HepG2 (cell line): ENCODE measurements at regions not wholly inside any gene's neighbourhood (a gene's known extent, or its start where the extent isn't known, plus 50 kb on each side); places are given as distances from the start of the nearest gene placed in this dataset.

ENCODE experiments used
- CREBL2 ChIP-seq: sonication (generic); formaldehyde crosslinking; IDR thresholded peaks from 2 replicates; pipeline ENCODE4 v1.8.1; 2023; ENCODE audit warnings: missing genetic modification reagents, mild to moderate bottlenecking, borderline replicate concordance
- CTCF ChIP-seq: sonication (generic); formaldehyde crosslinking; IDR thresholded peaks from 2 replicates; pipeline ENCODE4 v1.5.0; 2020; ENCODE audit warnings: mild to moderate bottlenecking, missing genetic modification reagents, moderate library complexity
- GTF3A ChIP-seq: sonication (generic); formaldehyde crosslinking; conservative IDR thresholded peaks from 2 replicates; pipeline ENCODE4 v1.4.0; 2020; ENCODE audit warnings: mild to moderate bottlenecking, missing genetic modification reagents
- KAT8 ChIP-seq: IDR thresholded peaks from 2 replicates; pipeline ENCODE4 v1.6.1; 2016; ENCODE audit warnings: missing genetic modification reagents, missing compliant biosample characterization
- MTF2 ChIP-seq: sonication (generic); formaldehyde crosslinking; IDR thresholded peaks from 2 replicates; pipeline ENCODE4 v1.5.0; 2020; ENCODE audit warnings: missing genetic modification reagents, borderline replicate concordance
- NFATC3 ChIP-seq: sonication (generic); formaldehyde crosslinking; IDR thresholded peaks from 2 replicates; pipeline ENCODE4 v1.5.1; 2020; ENCODE audit warnings: mild to moderate bottlenecking, missing genetic modification reagents
- POLR2AphosphoS5 ChIP-seq: IDR thresholded peaks from 2 replicates; pipeline ENCODE4 v1.6.1; 2012; ENCODE audit warnings: low read depth, low read length
- SAFB2 ChIP-seq: sonication (generic); formaldehyde crosslinking; IDR thresholded peaks from 2 replicates; pipeline ENCODE4 v1.5.1; 2020; ENCODE audit warnings: missing genetic modification reagents, low read depth, mild to moderate bottlenecking, borderline replicate concordance
- TCF12 ChIP-seq, 2 experiments: fragments of 450-650 bp in 1 of 2; sonication (generic) in 1 of 2; formaldehyde crosslinking in 1 of 2; IDR thresholded peaks; 2 replicates each; pipeline versions ENCODE4 v1.6.1 to v1.8.0; 2017 to 2022; ENCODE audit warnings: antibody characterized with exemption in 1 of 2, mild to moderate bottlenecking in 1 of 2, missing genetic modification reagents in 1 of 2, moderate library complexity in 1 of 2
- ZNF276 ChIP-seq: sonication (generic); formaldehyde crosslinking; IDR thresholded peaks from 2 replicates; pipeline ENCODE4 v1.4.0; 2020; ENCODE audit warnings: mild to moderate bottlenecking, low read depth, missing genetic modification reagents
- ZNF337 ChIP-seq: sonication (generic); formaldehyde crosslinking; IDR thresholded peaks from 2 replicates; pipeline ENCODE4 v1.5.1; 2020; ENCODE audit warnings: missing genetic modification reagents, low read depth, mild to moderate bottlenecking, borderline replicate concordance
- ZNF350 ChIP-seq: sonication (generic); formaldehyde crosslinking; IDR thresholded peaks from 2 replicates; pipeline ENCODE4 v1.4.0; 2020; ENCODE audit warnings: mild to moderate bottlenecking, low read depth, missing genetic modification reagents, borderline replicate concordance

GRCh38 chr1:214219902-214220301 lies 61.1 kb upstream of the SMYD2 start:
- TF ChIP-seq CTCF (CRISPR knock-in tag), result no peak
- no peak for TF ChIP-seq ZNF350 (CRISPR knock-in tag)
- TF ChIP-seq CREBL2, result no peak
- TF ChIP-seq ZNF276, result no peak
- no peak for TF ChIP-seq ZNF337 (CRISPR knock-in tag)
- no peak for TF ChIP-seq KAT8 (CRISPR knock-in tag)
- TF ChIP-seq MTF2 (CRISPR knock-in tag), result no peak
- TF ChIP-seq NFATC3 (CRISPR knock-in tag), result no peak
- TF ChIP-seq TCF12 (IDR thresholded peaks at IDR 0.05), result no peak
- TF ChIP-seq TCF12 (CRISPR knock-in tag; IDR thresholded peaks at IDR 0.05), result no peak
- no peak for TF ChIP-seq SAFB2
- TF ChIP-seq GTF3A (CRISPR knock-in tag), result no peak
- TF ChIP-seq POLR2AphosphoS5, result no peak
